HG02970 (cell line): ENCODE measurements at regions not wholly inside any gene's neighbourhood (a gene's known extent, or its start where the extent isn't known, plus 50 kb on each side); places are given as distances from the start of the nearest gene placed in this dataset.
"Not testable (repeated sequence)": the region's sequence is repeated elsewhere in the genome, so short reads cannot be mapped to it uniquely, and the experiment has no call there.

ENCODE experiments used
- ATAC-seq: cut with Tn5 transposase; IDR thresholded peaks from one replicate; pipeline ENCODE4 v1.9.1; 2021; ENCODE audit warnings: mild to moderate bottlenecking, moderate library complexity, moderate number of reproducible peaks; ENCODE audit not compliant: unreplicated experiment, low FRiP score

DNA sequence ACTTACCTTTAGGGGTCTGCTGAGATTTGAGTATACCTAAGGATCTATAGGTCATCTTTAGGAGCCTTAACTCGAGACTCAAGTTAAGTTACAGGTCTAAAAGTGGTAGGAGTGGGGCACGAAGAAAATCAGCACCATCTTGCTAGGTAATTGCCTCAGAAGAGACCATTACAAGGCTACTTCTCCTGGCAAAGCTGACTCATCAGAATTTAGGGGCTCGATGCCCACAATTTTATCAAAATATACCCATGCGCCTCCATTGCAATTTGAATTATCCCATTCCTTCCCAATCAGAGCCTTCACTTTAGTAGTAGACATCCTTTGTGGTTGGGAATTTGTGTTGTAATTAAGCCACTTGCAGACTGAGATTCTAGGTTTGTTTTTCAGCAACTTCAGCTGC, 1994.3 kb downstream of the MRPL39 start:
- ATAC-seq, result no peak

DNA sequence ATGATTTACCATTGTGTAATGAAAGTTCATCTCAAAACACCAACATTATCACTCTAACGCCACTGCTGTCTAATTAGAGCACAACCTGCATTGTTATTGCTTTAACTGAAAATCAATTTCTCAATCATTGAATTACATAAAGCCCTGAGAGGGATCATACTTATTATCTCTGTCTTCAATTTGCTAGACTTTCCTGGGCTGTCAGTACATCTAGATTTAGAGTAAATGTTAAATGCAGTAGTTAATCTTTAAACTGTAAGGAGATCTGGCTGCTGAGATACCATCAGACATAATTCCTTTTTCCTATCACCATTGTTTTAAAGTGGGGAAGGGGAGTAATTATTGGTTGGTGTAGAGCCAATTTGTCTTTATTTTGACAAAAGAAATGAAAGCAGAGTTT, 1995.1 kb downstream of the MRPL39 start:
- no peak for ATAC-seq

DNA sequence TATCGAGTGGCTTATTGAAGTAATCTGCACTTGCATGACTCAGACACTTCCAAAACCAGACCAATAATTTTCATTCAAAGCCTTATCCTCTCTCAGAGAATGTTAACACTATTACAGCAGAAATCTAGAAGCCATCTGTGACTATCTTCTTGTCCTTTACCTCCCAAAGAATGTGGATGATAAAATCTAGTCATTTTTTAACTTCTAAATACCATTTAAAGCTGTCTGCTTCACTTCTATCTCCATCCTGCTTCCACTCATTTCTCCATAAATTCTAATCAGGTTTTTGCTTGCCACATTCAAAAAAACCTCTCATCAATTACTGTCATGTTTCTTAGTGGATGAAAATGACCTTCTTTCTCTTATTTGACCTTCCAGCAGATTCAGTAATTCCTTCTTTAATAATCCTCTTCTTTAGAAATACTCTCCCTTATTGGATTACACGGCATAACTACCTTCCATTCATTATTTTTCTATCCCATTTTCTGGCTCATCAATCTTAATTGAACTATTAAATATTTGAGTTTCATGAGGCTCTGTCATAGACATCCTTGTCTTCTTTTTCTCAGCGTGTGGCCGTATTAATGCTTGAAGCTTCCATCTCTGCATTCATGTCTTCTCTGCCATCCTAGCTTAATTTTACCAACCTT, 1999.4 kb downstream of the MRPL39 start:
- no peak for ATAC-seq

DNA sequence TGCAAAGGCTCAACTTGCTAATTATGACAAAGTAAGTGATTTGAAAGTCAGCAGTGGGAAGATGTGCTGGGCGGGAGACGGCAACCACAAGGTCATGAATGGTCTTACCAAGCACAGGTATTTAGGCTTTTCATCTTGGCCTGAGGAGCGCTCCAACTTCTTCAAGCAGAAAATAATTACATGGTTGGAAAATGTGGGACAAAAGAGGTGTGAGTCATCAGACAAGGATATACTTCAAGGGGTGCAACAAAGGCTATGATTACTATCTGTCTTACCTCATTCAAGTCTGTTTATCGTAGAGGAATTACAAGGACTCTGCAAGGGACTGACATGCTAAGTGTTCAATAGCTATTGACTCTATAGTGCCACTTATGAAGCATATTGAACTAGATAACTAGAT, 2005.7 kb downstream of the MRPL39 start:
- ATAC-seq, result no peak

DNA sequence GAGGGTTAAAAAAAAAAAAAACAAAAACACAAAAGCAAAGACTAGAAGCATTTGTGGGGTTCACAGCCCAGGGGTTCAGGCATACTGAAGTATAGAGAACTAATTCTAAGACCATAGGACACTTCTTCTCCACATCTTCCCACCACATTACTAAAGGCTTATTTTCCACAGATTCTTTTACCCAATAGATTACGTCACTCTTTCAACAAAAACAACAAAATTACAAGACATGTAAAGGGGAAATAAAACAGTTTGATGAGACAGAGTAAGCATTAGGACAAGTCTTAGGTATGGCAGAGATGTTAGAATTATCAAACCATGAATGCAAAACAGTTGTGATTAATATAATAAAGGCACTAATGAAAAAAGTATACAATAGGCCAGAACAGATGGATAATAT, 2013.7 kb downstream of the MRPL39 start:
- no peak for ATAC-seq

DNA sequence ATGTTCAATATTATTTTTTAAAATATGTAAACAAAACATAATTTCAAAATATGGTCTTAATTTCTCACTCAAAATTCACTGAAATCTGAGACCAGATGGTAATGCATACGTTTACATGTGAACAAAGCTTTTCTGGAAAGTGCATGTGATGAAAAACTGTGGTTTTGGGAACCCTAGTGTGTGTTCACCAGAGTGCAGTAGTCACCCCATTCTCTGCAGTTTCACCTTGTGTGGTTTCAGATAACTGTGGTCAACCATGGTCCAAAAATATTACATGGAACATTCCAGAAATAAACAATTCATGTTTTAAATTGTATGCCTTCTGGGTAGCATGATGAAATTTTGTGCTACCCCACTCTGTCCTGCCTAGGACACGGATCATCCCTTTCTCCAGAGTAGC, 2021.9 kb downstream of the MRPL39 start:
- no peak for ATAC-seq

DNA sequence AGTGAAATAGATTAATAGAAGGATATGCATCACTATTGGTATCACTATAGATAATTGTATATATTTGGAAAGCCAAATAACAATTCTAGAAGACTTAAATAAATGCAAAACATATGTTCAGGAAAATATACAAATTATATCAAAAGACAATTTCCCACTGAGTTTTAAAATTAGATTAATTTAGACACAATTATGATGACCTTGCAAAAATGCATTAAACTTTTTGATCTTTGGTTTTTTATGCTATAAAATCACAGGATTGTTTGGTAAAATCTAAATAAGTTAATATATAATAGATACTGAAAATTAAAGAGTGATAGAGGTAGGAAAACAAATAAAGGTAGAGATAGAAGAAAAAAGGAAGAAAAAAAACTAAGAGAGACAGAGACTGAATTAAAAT, 2027.7 kb downstream of the MRPL39 start:
- ATAC-seq, result no peak

DNA sequence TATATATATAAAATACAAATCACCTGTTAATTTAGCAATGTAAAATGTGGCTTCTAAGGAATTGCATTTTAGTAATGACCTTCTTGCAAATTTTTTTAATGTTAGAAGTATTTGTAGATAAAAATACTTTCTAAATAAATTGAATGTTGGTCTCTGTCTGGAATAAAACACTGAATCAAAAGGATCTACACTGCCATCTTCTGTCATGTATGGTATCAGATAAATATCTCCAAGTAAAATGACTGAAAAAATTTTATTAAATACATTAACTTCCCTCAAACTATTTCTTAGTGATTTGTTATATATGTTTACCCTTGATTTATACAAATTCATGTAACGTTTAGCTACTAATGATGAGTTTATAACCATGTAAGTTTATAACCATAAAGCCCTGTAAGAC, 2029.3 kb downstream of the MRPL39 start:
- ATAC-seq, result no peak

DNA sequence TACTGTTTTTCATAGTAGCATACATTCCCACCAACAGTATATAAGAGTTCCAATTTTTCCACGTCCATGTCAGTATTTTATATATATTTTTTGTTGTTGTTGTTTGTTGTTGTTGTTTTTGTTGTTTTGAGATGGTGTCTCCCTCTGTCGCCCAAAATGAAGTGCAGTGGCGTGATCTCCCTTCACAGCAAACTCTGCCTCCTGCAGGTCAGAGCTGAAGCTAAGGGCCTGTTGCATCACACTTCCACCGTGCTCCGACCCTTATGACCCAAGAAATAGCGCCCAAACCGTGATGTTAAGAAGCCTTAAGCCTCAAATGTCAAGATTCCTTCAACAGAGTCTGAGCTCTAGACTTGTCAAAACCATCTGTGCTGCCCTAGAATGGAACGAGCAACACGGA, 2032.3 kb downstream of the MRPL39 start:
- ATAC-seq, result no peak

DNA sequence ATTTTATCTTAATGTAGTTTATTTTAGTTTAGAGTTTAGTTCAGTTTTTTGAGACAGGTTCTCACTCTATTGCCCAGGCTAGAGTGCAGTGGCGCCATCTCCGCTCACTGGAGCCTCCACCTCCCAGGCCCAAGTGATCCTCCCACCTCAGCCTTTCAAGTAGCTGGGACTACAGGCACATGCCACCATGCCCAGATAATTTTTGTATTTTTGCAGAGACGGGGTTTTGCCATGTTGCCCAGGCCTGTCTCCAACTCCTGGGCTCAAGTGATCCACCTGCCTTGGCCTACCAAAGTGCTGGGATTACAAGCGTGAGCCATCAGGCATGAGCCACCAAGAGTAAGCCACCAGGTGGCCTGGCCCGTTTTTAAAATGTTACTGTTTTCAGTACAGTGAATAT, 2058.4 kb downstream of the MRPL39 start:
- not testable (repeated sequence) for ATAC-seq

DNA sequence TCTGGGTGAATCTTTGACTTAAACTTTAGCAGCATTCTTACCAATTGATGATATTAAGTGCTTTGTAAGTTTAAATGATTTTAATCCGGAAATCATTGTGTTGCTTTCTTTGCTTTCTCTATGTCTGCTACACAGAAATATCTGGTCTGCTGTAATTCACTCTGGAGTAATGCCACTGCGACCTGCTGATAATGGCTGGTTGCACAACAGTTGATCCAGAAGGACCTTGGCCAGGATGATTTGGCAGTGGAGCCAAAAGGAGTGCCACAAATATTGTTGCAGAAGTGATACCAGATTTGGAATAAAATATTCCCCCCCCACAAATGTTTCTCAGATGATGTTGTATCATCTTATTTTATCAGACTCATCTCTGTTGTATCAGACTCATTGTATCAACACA, 2063.9 kb downstream of the MRPL39 start:
- no peak for ATAC-seq

DNA sequence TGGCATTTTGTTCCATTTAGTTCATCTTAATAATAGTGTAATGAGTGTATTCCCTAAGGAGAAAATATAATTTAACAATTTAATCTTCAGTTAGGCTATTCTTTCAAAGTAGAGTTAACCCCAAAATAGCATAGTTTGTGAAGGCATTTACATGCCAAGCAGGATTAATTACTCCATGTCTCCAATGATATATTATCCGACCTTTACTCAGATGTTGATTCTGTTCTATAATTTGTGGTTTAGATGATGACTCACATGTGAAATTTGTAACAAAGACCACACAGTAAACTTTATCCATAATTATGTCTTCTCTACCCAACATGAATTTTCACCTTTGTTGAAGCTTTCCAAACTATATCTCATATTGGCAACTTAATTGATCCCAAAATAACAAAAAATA, 2065.2 kb downstream of the MRPL39 start:
- ATAC-seq, result no peak

DNA sequence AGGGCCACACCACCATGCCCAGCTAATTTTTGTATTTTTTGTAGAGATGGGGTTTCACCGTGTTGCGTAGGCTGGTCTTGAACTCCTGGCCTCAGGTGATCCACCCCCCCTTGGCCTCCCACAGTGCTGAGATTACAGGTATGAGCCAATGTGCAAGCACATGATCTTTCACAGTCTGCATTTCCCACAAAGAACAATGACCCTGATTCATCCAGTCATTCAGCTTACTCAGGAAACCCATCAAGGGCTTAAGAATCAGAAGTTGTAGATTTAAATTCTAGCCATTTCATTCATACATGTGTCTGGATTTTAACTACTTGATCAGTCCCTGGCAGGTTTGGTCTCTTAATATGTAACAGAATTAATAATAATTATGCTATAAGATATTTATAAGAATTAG, 2065.7 kb downstream of the MRPL39 start:
- no peak for ATAC-seq

DNA sequence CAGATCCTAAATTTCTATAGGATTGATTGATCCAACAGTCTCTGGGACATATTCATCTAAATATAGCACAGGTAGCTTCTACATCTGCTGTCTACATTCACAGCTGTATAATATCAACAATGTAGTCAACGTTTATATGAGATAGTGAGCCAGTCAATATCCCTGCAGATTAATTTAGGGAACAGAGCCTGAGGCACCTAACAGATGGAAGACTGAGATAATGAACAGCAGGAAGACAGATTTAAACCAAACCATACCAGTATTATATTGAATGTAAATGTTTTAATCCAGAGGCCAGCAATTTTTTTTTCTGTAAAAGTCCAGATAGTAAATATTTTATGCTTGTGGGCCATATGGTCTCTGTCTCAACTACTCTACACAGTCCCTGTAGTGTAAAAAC, 2072.4 kb downstream of the MRPL39 start:
- no peak for ATAC-seq

DNA sequence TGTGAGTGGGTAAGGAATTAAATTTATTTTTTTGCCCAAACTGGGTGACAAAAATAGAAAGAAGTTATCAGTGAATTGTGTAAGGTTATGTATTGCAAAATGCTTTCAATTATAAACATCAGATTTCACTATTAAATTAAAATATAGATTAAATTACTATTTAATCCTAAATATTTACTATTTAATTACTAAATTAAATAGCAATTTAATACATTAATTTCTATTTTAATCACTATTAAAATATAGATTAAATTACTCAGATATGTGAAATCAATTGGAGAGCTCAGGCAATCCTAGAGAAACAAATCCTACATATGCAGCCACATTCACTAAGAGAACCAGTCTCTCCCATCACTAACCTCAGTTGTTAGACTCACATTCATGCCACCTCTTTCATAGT, 2075.8 kb downstream of the MRPL39 start:
- ATAC-seq, result no peak

DNA sequence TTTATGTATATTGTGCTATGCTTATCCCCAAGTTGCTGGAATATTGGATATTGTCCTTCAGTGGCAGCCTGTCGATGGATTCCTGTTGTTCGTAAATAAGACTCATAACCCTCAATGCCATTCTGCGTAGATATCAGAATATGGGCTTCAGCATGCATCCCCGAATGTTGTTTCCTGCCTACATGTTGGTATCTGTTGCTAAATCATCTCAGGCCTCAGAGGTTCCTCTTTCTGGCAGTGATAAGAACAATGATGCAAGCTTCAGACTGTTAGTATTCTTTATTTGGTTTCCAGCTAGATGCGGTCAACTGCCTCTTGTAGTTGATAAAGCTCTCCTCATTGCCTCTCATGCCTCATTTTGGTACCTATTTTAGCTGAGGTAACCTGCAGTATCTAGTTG, 2082.6 kb downstream of the MRPL39 start:
- no peak for ATAC-seq

DNA sequence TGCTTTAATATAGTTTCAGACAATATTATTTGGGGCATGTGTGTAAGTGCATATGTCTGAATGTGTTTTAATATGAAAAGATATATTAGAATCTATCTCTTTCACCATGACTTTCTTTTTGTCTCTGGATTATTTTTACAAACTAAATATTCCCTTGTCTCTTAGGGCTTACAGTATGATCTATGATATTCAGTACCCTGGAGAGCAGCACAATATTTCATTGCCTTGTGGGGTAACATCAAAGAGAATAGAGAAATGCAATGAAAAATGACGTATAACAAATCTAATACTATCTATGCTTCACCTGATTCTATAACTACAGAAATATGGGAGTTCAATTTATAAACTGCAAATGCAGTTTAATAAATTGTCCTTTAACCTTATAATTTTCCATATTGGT, 2084.5 kb downstream of the MRPL39 start:
- ATAC-seq, result no peak

DNA sequence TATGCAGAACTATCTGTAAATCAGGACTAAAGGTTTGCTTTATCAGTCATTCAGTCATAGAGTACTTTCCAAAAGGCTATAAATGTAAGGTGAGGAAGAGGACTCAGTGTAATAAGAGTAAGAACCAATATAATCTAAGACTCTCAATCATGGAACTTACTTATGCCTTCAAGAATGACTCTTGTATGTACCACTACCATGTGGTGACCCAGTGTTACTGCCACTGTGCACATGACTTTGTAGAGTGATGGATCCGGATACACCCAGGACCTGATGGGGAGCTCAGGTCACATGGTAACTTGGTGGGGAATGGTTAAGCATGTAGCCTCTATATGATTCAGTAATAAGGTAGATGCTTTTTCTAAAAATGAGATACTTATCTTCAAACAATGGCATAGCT, 2099.8 kb downstream of the MRPL39 start:
- ATAC-seq, result no peak

DNA sequence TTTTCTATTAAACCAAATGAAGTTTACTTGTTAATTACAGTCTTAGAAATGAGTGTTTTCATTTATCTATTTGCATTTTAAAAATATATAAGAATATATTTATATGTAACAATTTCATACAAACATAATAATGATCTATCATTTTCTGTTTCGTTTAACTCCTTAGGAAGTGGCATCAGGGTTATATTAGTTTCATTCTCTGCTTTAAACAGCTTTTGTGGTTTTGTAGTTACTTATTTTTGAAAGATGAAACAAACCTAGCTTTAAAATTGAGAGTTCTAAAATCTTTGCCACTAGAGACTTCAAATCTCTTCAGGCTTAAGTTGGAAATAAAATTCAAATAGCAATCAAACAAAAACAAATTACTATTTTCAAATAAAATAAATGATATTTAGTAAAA, 2110.6 kb downstream of the MRPL39 start:
- ATAC-seq, result no peak

DNA sequence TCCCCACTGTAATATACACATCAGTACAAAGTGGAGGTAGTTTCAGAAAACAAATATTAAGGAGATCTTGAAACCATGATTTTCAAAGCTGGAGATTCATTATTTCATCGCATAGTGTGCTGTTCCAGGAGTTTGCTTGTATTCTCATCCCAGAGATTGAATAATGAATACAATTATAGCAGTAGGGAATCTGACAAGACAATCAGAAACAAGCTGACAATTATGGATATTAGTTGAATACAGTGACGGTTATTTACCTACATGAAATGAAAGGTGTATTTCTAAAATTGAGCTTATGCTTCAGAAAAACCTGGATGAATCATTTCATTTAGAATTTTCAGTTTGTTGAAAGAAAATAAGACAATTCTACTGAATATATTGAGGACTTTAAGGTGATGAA, 2119.0 kb downstream of the MRPL39 start:
- no peak for ATAC-seq

DNA sequence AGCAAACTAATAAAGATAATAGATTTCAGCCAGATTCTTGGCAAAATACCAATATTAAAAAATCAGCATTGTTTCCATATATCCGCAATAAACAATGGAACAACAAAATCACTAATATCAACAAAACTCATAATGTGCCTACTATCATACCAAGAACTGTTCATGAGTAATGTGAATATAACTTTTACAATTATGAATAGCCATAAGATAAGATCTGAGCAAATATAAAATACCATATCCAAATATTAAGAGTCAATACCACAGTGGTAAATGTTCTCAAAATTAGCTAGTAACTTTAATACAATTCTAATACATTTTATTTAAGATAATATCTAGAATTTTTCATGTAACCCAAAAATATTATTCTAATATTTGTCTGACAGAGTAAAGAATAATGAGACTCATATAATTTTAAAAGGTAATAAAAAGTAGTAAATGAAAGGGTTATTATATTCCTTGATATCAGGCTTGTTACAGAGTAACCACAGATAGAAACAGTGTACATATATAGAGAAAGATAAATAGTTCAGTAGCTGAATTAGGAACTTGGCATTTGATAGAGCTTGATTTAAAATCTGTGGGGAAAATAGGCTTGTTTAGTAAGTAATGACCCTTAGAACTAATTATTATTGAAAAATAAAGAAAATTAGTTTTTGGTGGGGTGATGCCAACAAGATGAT, 2126.6 kb downstream of the MRPL39 start:
- no peak for ATAC-seq

DNA sequence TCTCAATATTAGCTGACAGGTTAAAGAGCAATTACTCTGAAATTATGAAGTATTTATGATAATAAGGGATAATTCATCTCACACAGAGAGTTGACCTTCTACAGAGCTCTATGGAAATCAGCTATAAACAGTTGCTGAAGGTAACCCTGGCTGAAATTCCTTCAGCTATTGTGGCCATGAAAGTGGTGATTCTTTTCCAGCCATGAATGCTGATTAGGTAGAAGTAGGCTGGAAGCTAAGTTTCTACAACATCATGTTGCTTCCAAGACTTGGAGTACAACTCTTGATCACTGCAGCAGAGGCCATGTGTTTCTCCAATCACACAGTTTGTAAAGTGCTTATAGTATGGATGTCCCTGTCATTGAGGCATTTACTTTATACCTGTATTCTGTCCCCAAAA, 2128.9 kb downstream of the MRPL39 start:
- no peak for ATAC-seq
